HCT116 (cell line): ENCODE measurements at regions not wholly inside any gene's neighbourhood (a gene's known extent, or its start where the extent isn't known, plus 50 kb on each side); places are given as distances from the start of the nearest gene placed in this dataset.

Source experiments
- ATAC-seq: fragments of 200-7000 bp; cut with Tn5 transposase; 2 replicates; pipeline ENCODE4 v1.9.1; 2020; ENCODE audit warnings: mild to moderate bottlenecking, moderate library complexity
- BruUV-seq: library from RNA; stranded (reverse); fragments of 400-500 nt; replicated peaks from 2 replicates; lab custom pipeline; 2021; lab: Mats Ljungman, UMichigan
- CTCF ChIA-PET: fragments of 300-600 bp; sonication (Branson Sonifier 250); formaldehyde crosslinking; loops from one replicate; lab custom pipeline; 2021; ENCODE audit warnings: antibody characterized with exemption; lab: Charles Lee
- POLR2A ChIA-PET: fragments of 300-600, 350-600 bp; sonication (Branson Sonifier 250); formaldehyde crosslinking; loops from one replicate; lab custom pipeline; 2021; ENCODE audit warnings: antibody characterized with exemption; lab: Charles Lee
- RAD21 ChIA-PET, 2 experiments: fragments of 300-600 bp; sonication (Branson Sonifier 250); formaldehyde crosslinking; loops; one replicate each; lab custom pipeline; 2023; ENCODE audit warnings: low total read pairs in 2 of 2; ENCODE audit not compliant: uncharacterized antibody in 2 of 2, unreplicated experiment in 2 of 2, low non-redundant PET in 1 of 2; lab: Charles Lee
- DNase-seq: peaks from one replicate; pipeline ENCODE4 v3.0.0-alpha.2; 2010; ENCODE audit warnings: low read depth, low spot score
- H2AFZ ChIP-seq: fragments of 200-600 bp; shearing (Covaris generic), sonication (generic); 2 replicates; pipeline ENCODE4 v1.6.1; 2017; ENCODE audit warnings: low read depth, mixed run types, mixed read lengths, antibody characterized with exemption, low read length; ENCODE audit not compliant: poor library complexity, severe bottlenecking
- H3K27ac ChIP-seq: 2 replicates; pipeline ENCODE4 v1.5.1; 2012; ENCODE audit warnings: low read depth, low read length
- H3K27me3 ChIP-seq: fragments of 200-600 bp; sonication (generic); 2 replicates; pipeline ENCODE4 v1.6.1; 2016; ENCODE audit warnings: mixed run types, low read length, mixed read lengths; ENCODE audit not compliant: insufficient read depth
- H3K36me3 ChIP-seq, 2 experiments: fragments of 200-500 bp in 1 of 2; fragments of 200-600 bp in 1 of 2; sonication (Bioruptor generic) in 1 of 2; sonication (generic) in 1 of 2; 2 replicates each; pipeline versions ENCODE4 v1.5.1 to v1.6.1; 2014 to 2016; ENCODE audit warnings: low read length in 2 of 2, inconsistent platforms in 1 of 2, mixed read lengths in 1 of 2, mixed run types in 1 of 2; ENCODE audit not compliant: insufficient read depth in 2 of 2, control insufficient read depth in 1 of 2
- H3K4me1 ChIP-seq, 2 experiments: fragments of 200-600 bp in 1 of 2; sonication (generic) in 1 of 2; 2 replicates each; pipeline versions ENCODE4 v1.5.1 to v1.6.1; 2012 to 2017; ENCODE audit warnings: low read length in 2 of 2, inconsistent platforms in 1 of 2, mild to moderate bottlenecking in 1 of 2, mixed read lengths in 1 of 2, mixed run types in 1 of 2, moderate library complexity in 1 of 2; ENCODE audit not compliant: insufficient read depth in 2 of 2, control insufficient read depth in 1 of 2
- H3K4me2 ChIP-seq: fragments of 200-600 bp; sonication (generic); 2 replicates; pipeline ENCODE4 v1.6.1; 2017; ENCODE audit warnings: mixed run types, low read length, mixed read lengths
- H3K4me3 ChIP-seq, 2 experiments: fragments of 200-600 bp in 1 of 2; sonication (generic) in 1 of 2; replicated peaks in 1 of 2; 2 replicates each; pipeline ENCODE4 v1.5.1; 2011 to 2016; ENCODE audit warnings: low read length in 2 of 2, control low read depth in 1 of 2, low read depth in 1 of 2, mild to moderate bottlenecking in 1 of 2, mixed read lengths in 1 of 2, mixed run types in 1 of 2
- H3K79me2 ChIP-seq: fragments of 200-600 bp; sonication (generic); 2 replicates; pipeline ENCODE4 v1.6.1; 2017; ENCODE audit warnings: mild to moderate bottlenecking, mixed run types, low read length, moderate library complexity, mixed read lengths; ENCODE audit not compliant: insufficient read depth
- H3K9ac ChIP-seq: fragments of 200-600 bp; sonication (generic); 2 replicates; pipeline ENCODE4 v1.6.1; 2016; ENCODE audit warnings: low read length, mixed read lengths
- H3K9me2 ChIP-seq: fragments of 200-600 bp; sonication (generic), shearing (Covaris generic); 2 replicates; pipeline ENCODE4 v1.6.1; 2017; ENCODE audit warnings: mixed run types, mild to moderate bottlenecking, moderate library complexity; ENCODE audit not compliant: insufficient read depth
- H3K9me3 ChIP-seq, 2 experiments: fragments of 200-500 bp in 1 of 2; fragments of 200-600 bp in 1 of 2; sonication (Bioruptor generic) in 1 of 2; sonication (generic) in 1 of 2; 2 replicates each; pipeline ENCODE4 v1.6.1; 2014 to 2017; ENCODE audit warnings: low read length in 2 of 2, mixed read lengths in 2 of 2, inconsistent platforms in 1 of 2, low read depth in 1 of 2, mild to moderate bottlenecking in 1 of 2, mixed run types in 1 of 2, moderate library complexity in 1 of 2; ENCODE audit not compliant: control insufficient read depth in 1 of 2, insufficient read depth in 1 of 2
- H4K20me1 ChIP-seq: fragments of 200-600 bp; sonication (generic), shearing (Covaris generic); 2 replicates; pipeline ENCODE4 v1.6.1; 2017; ENCODE audit warnings: mixed run types, mild to moderate bottlenecking, moderate library complexity; ENCODE audit not compliant: insufficient read depth
- CTCF ChIP-seq, 3 experiments: fragments of 200-600 bp in 1 of 3; sonication (generic) in 1 of 3; IDR thresholded peaks in 2 of 3; conservative IDR thresholded peaks in 1 of 3; 2 replicates each; pipeline ENCODE4 v1.5.1; 2012 to 2017; ENCODE audit warnings: low read depth in 2 of 3, low read length in 2 of 3, antibody characterized with exemption in 1 of 3, borderline replicate concordance in 1 of 3, control low read depth in 1 of 3, mild to moderate bottlenecking in 1 of 3, mixed read lengths in 1 of 3, mixed run types in 1 of 3, moderate library complexity in 1 of 3; ENCODE audit not compliant: insufficient read depth in 1 of 3
- EZH2 ChIP-seq: fragments of 200-600 bp; sonication (generic); IDR thresholded peaks from 2 replicates; pipeline ENCODE4 v1.6.1; 2017; ENCODE audit warnings: antibody characterized with exemption, mixed run types
- FOSL1 ChIP-seq: IDR thresholded peaks from 2 replicates; pipeline ENCODE4 v1.6.1; 2012; ENCODE audit warnings: low read depth
- MAX ChIP-seq: IDR thresholded peaks from 2 replicates; pipeline ENCODE4 v1.6.1; 2012
- SRF ChIP-seq: IDR thresholded peaks from 2 replicates; pipeline ENCODE4 v1.6.1; 2012; ENCODE audit warnings: low read depth
- TCF7L2 ChIP-seq: IDR thresholded peaks from 2 replicates; pipeline ENCODE4 v1.7.0; 2011; ENCODE audit warnings: borderline replicate concordance, inconsistent platforms; ENCODE audit not compliant: insufficient read depth, insufficient read length; ENCODE audit errors: extremely low read depth
- YY1 ChIP-seq: IDR thresholded peaks from 2 replicates; pipeline ENCODE4 v1.6.1; 2011; ENCODE audit warnings: low read length, low read depth, moderate library complexity, mild to moderate bottlenecking; ENCODE audit not compliant: insufficient replicate concordance; ENCODE audit errors: extremely low read depth
- ZBTB33 ChIP-seq: IDR thresholded peaks from 2 replicates; pipeline ENCODE4 v1.6.1; 2011; ENCODE audit warnings: mild to moderate bottlenecking, low read length, moderate library complexity; ENCODE audit not compliant: insufficient replicate concordance; ENCODE audit errors: extremely low read depth
- ZFX ChIP-seq: fragments of 450-650 bp; IDR thresholded peaks from 2 replicates; pipeline ENCODE4 v1.6.1; 2017
- intact Hi-C: fragments of 100-400 bp; cut with micrococcal nuclease; formaldehyde crosslinking; loops from 2 replicates; pipeline ENCODE4 v1.10.0; 2022

- no peaks in the 10 kb centered on the region for H3K9me3 ChIP-seq
- TF ChIP-seq EZH2: no peak
- no peak for TF ChIP-seq ZFX
- TF ChIP-seq TCF7L2: no peak
- no peak for TF ChIP-seq FOSL1
- TF ChIP-seq CTCF (IDR thresholded peaks at IDR 0.05 in 2 of 3, conservative IDR thresholded peaks at IDR 0.05 in 1 of 3; ENCODE audit: borderline replicate concordance in 1 of 3, insufficient read depth in 1 of 3, low read depth in 2 of 3, low read length in 2 of 3): no peak
- no peak for TF ChIP-seq YY1
- TF ChIP-seq MAX: no peak
- no peak for TF ChIP-seq ZBTB33
- TF ChIP-seq SRF: no peak
- TF ChIP-seq, all 23 proteins: peak for 0
- H3K4me3 ChIP-seq: no peak overlapping the region
- H4K20me1 ChIP-seq: no peaks in the 10 kb centered on the region
- DNase-seq (no peak), ATAC-seq (no peak)
- intact Hi-C loops: no loop called here
- no peaks in the 10 kb centered on the region for H3K79me2 ChIP-seq
- ChIA-PET CTCF (no interaction called here), POLR2A (no interaction called here), RAD21 (no interaction called here)
- no peak overlapping the region for H3K27ac ChIP-seq
- H3K9ac ChIP-seq: no peak overlapping the region
- no TSS peak for BruUV-seq
- no peaks in the 10 kb centered on the region for H3K36me3 ChIP-seq
- no peak overlapping the region for H3K4me2 ChIP-seq
- peaks cover 0 to 3% of the 10 kb centered on the region in 2 experiments; a peak in 1 of 4 replicates for H3K4me1 ChIP-seq
- H3K27me3 ChIP-seq: no peaks in the 10 kb centered on the region
- H3K9me2 ChIP-seq: no peaks in the 10 kb centered on the region
- H2AFZ ChIP-seq: no peak overlapping the region
These were observed 60.5 kb upstream of the KLF13 start for GRCh38 chr15:31265871-31266711.
